Parathyroid adenoma (tissue), 2 donors: ENCODE measurements at regions not wholly inside any gene's neighbourhood (a gene's known extent, or its start where the extent isn't known, plus 50 kb on each side); places are given as distances from the start of the nearest gene placed in this dataset.

Experiments used
- H2AFZ ChIP-seq: fragments of 300-600 bp; sonication (generic); one replicate; pipeline ENCODE4 v1.7.0; 2017; ENCODE audit warnings: antibody characterized with exemption, mild to moderate bottlenecking
- H3K27ac ChIP-seq: fragments of 300-600 bp; sonication (generic); one replicate; pipeline ENCODE4 v1.7.0; 2017
- H3K27me3 ChIP-seq: fragments of 300-600 bp; sonication (generic); one replicate; pipeline ENCODE4 v1.7.0; 2017; ENCODE audit warnings: low read length; ENCODE audit not compliant: control insufficient read depth, insufficient read depth
- H3K36me3 ChIP-seq: fragments of 300-600 bp; sonication (generic); one replicate; pipeline ENCODE4 v1.7.0; 2017; ENCODE audit warnings: low read length; ENCODE audit not compliant: control insufficient read depth, insufficient read depth
- H3K4me1 ChIP-seq: fragments of 300-600 bp; sonication (generic); one replicate; pipeline ENCODE4 v1.7.0; 2017; ENCODE audit warnings: control low read depth
- H3K4me2 ChIP-seq: fragments of 300-600 bp; sonication (generic); one replicate; pipeline ENCODE4 v1.7.0; 2017; ENCODE audit warnings: low read length
- H3K4me3 ChIP-seq: fragments of 300-600 bp; sonication (generic); one replicate; pipeline ENCODE4 v1.7.0; 2017; ENCODE audit warnings: low read depth, low read length
- H3K79me2 ChIP-seq: fragments of 300-600 bp; sonication (generic); one replicate; pipeline ENCODE4 v1.7.0; 2017; ENCODE audit warnings: control low read depth
- H3K9ac ChIP-seq: fragments of 300-600 bp; sonication (generic); one replicate; pipeline ENCODE4 v1.7.0; 2017; ENCODE audit warnings: mild to moderate bottlenecking
- H3K9me3 ChIP-seq: fragments of 300-600 bp; sonication (generic); one replicate; pipeline ENCODE4 v1.7.0; 2017; ENCODE audit warnings: low read length; ENCODE audit not compliant: control insufficient read depth
- CTCF ChIP-seq: fragments of 300-600 bp; sonication (generic); IDR thresholded peaks from one replicate; pipeline ENCODE4 v1.7.0; 2017; ENCODE audit warnings: antibody characterized with exemption, mild to moderate bottlenecking
- donor health status: primary hyperparathyroidism.

GRCh38 chr11:122268601-122269130 is 152.7 kb upstream of the BLID start:
- no peak for TF ChIP-seq CTCF
- H3K36me3 ChIP-seq: no peaks in the 10 kb centered on the region
- no peaks in the 10 kb centered on the region for H3K27me3 ChIP-seq
- no peaks in the 10 kb centered on the region for H3K79me2 ChIP-seq
- H3K9ac ChIP-seq: no peak overlapping the region
- no peak overlapping the region for H3K27ac ChIP-seq
- H3K4me2 ChIP-seq: no peak overlapping the region
- no peak overlapping the region for H2AFZ ChIP-seq
- H3K4me1 ChIP-seq: peaks cover 9% of the 10 kb centered on the region
- no peak overlapping the region for H3K4me3 ChIP-seq
- no peaks in the 10 kb centered on the region for H3K9me3 ChIP-seq

DNA sequence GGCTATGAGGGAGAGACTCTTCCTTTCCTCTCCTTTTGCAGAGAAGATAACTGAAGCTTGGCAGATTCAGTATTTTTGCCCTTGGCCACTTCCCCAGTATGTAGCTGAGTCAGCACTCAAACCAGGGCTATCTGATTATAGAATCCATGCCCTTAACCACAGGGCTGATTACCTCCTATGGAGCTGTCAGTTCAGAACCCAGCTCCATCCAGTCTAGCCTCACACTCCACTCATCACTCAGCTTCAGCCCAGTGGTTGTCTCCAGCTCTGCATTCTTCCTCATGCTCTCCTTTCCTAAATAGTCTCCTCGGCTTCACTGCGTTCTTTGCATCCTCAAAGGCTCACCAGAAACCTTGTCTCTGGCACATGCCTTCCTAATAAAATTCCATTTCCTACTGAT is 151.6 kb upstream of the BLID start:
- Histone ChIP-seq H2AFZ (peak overlapping the region; percentile 5), H3K27me3 (no peaks in the 10 kb centered on the region), H3K4me3 (no peak overlapping the region), H3K9me3 (no peaks in the 10 kb centered on the region), H3K9ac (no peak overlapping the region), H3K4me1 (peaks cover 9% of the 10 kb centered on the region), H3K27ac (no peak overlapping the region), H3K36me3 (no peaks in the 10 kb centered on the region), H3K4me2 (no peak overlapping the region), H3K79me2 (no peaks in the 10 kb centered on the region)
- no peak for TF ChIP-seq CTCF

DNA sequence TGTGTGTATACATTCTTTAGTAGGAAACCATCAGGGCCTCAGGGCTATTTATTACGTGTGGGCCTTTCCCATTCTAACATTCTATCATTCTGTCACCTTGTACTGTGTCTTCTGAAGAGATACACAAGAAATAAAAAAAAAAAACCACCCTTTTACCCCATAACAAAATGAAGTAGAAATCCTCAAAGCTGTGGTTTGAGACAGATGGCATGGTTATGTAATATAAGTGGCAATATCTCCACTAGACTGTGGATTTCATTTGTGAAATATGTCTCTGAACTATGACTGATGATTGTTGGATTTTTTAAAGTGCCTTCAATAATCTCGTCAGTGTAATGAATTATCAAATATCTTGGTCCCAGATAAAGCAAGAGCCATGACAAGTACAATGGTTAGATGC is 150.0 kb upstream of the BLID start:
- Histone ChIP-seq H2AFZ (no peak overlapping the region), H3K9ac (no peak overlapping the region), H3K27ac (no peak overlapping the region), H3K36me3 (no peaks in the 10 kb centered on the region), H3K4me1 (peaks cover 8% of the 10 kb centered on the region), H3K27me3 (no peaks in the 10 kb centered on the region), H3K4me2 (no peak overlapping the region), H3K79me2 (no peaks in the 10 kb centered on the region), H3K9me3 (no peaks in the 10 kb centered on the region), H3K4me3 (no peak overlapping the region)
- no peak for TF ChIP-seq CTCF

GRCh38 chr11:122264121-122264520 is 148.1 kb upstream of the BLID start:
- H3K4me2 ChIP-seq: no peak overlapping the region
- no peaks in the 10 kb centered on the region for H3K79me2 ChIP-seq
- no peak overlapping the region for H3K4me3 ChIP-seq
- H3K27ac ChIP-seq: no peak overlapping the region
- no peak overlapping the region for H3K9ac ChIP-seq
- peaks cover 6% of the 10 kb centered on the region for H3K4me1 ChIP-seq
- no peak for TF ChIP-seq CTCF
- no peak overlapping the region for H2AFZ ChIP-seq
- H3K9me3 ChIP-seq: no peaks in the 10 kb centered on the region
- no peaks in the 10 kb centered on the region for H3K27me3 ChIP-seq
- H3K36me3 ChIP-seq: no peaks in the 10 kb centered on the region

- no peak overlapping the region for H3K4me2 ChIP-seq
- H3K36me3 ChIP-seq: no peaks in the 10 kb centered on the region
- no peak overlapping the region for H2AFZ ChIP-seq
- TF ChIP-seq CTCF: no peak
- H3K4me3 ChIP-seq: no peak overlapping the region
- no peak overlapping the region for H3K9ac ChIP-seq
- H3K27me3 ChIP-seq: no peaks in the 10 kb centered on the region
- no peak overlapping the region for H3K27ac ChIP-seq
- H3K79me2 ChIP-seq: no peaks in the 10 kb centered on the region
- H3K4me1 ChIP-seq: no peaks in the 10 kb centered on the region
- no peaks in the 10 kb centered on the region for H3K9me3 ChIP-seq
Measured at GRCh38 chr11:122261546-122261945, 145.5 kb upstream of the BLID start.
